Astrocyte (in vitro differentiated cells and primary cell): ENCODE measurements at regions not wholly inside any gene's neighbourhood (a gene's known extent, or its start where the extent isn't known, plus 50 kb on each side); places are given as distances from the start of the nearest gene placed in this dataset.

Experiments used
- CTCF ChIP-seq: IDR thresholded peaks from 2 replicates; pipeline ENCODE4 v1.5.1; 2011; ENCODE audit warnings: low read depth, mild to moderate bottlenecking, inconsistent platforms, low read length, moderate library complexity; ENCODE audit not compliant: insufficient read depth
- EZH2 ChIP-seq: IDR thresholded peaks from 2 replicates; pipeline ENCODE4 v1.6.1; 2012; ENCODE audit warnings: mild to moderate bottlenecking, low read length, inconsistent platforms; ENCODE audit not compliant: insufficient read depth

- no peak for TF ChIP-seq CTCF
- no peak for TF ChIP-seq EZH2
Observed at GRCh38 chr7:91655656-91656055, 224.8 kb downstream of the MTERF1 start.
